ENCODE measurements at regions not wholly inside any gene's neighbourhood (a gene's known extent, or its start where the extent isn't known, plus 50 kb on each side); places are given as distances from the start of the nearest gene placed in this dataset.
A peak's percentile ranks its signal among the peaks of the same experiment; 100 is the strongest.
"Not testable (repeated sequence)": the region's sequence is repeated elsewhere in the genome, so short reads cannot be mapped to it uniquely, and the experiment has no call there.

DNA sequence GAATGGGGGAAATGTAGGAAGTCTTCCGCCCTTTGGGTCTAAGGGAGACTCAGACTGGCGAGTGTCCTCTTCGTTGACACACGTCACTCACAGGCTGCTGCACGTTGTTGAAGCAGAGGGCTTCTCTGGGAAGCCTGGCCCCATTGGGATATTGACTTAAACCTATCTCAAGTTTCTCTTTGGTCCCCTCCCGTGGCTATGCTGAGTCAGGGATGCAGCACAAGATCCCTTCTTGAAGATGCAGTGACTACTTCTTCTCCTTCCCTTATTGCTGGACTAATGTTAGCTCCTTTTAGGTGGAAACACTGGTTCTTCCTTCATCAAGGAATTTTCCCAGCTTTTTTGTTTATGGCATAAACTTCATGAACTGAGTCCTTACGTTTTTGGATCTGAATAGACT, 89.8 kb upstream of the CCDC71L start:
- Histone ChIP-seq H3K27me3 (ENCODE audit: control insufficient read depth in 2 of 2, insufficient read depth in 2 of 2, low read length in 2 of 2) (no peaks in the 10 kb centered on the region), H3K4me3 (replicated peaks in 1 of 3; ENCODE audit: low read depth in 2 of 3, low read length in 3 of 3) (no peak overlapping the region), H3K4me2 (replicated peaks; ENCODE audit: extremely low read depth, low read length, poor library complexity, severe bottlenecking) (no peak overlapping the region), H4K20me1 (ENCODE audit: insufficient read depth, low read length) (no peaks in the 10 kb centered on the region), H3K9ac (ENCODE audit: insufficient read depth, low read length, poor library complexity, severe bottlenecking) (no peak overlapping the region), H3K9me3 (replicated peaks in 1 of 2; ENCODE audit: control insufficient read depth in 1 of 2, insufficient read depth in 1 of 2, low read length in 2 of 2) (peaks cover 0 to 3% of the 10 kb centered on the region in 2 donors), H3K4me1 (ENCODE audit: control insufficient read depth in 1 of 2, insufficient read depth in 2 of 2, low read length in 2 of 2) (peaks cover 7 to 8% of the 10 kb centered on the region in 2 donors), H3K27ac (ENCODE audit: low read depth in 1 of 2, low read length in 2 of 2) (no peak overlapping the region), H3K79me2 (ENCODE audit: insufficient read depth, low read length) (no peaks in the 10 kb centered on the region), H3K36me3 (replicated peaks in 1 of 2; ENCODE audit: control insufficient read depth in 1 of 2, insufficient read depth in 2 of 2, low read length in 2 of 2) (no peaks in the 10 kb centered on the region), H2AFZ (ENCODE audit: insufficient read depth, low read depth, low read length, poor library complexity, severe bottlenecking) (no peak overlapping the region)
- H3K4me3 Mint-ChIP-seq: no peak overlapping the region
- no peak for DNase-seq
- WGBS (ENCODE audit: insufficient coverage): 92% methylated on average over 6 of the region's 7 CpGs
- intact Hi-C loops (cut with micrococcal nuclease): no loop called here
- TF ChIP-seq, protein P1, sequence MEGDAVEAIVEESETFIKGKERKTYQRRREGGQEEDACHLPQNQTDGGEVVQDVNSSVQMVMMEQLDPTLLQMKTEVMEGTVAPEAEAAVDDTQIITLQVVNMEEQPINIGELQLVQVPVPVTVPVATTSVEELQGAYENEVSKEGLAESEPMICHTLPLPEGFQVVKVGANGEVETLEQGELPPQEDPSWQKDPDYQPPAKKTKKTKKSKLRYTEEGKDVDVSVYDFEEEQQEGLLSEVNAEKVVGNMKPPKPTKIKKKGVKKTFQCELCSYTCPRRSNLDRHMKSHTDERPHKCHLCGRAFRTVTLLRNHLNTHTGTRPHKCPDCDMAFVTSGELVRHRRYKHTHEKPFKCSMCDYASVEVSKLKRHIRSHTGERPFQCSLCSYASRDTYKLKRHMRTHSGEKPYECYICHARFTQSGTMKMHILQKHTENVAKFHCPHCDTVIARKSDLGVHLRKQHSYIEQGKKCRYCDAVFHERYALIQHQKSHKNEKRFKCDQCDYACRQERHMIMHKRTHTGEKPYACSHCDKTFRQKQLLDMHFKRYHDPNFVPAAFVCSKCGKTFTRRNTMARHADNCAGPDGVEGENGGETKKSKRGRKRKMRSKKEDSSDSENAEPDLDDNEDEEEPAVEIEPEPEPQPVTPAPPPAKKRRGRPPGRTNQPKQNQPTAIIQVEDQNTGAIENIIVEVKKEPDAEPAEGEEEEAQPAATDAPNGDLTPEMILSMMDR (IDR thresholded peaks at IDR 0.05): no peak
- H3K4me1 Mint-ChIP-seq: peaks cover 10% of the 10 kb centered on the region
- no peaks in the 10 kb centered on the region for H3K36me3 Mint-ChIP-seq
- peak overlapping the region in 1 of 7 donors; percentile 54 for H3K27ac Mint-ChIP-seq
- peaks cover 0 to 6% (median 4%) of the 10 kb centered on the region in 7 donors for H3K9me3 Mint-ChIP-seq
- H3K27me3 Mint-ChIP-seq (ENCODE audit: low read depth in 3 of 3): no peaks in the 10 kb centered on the region

DNA sequence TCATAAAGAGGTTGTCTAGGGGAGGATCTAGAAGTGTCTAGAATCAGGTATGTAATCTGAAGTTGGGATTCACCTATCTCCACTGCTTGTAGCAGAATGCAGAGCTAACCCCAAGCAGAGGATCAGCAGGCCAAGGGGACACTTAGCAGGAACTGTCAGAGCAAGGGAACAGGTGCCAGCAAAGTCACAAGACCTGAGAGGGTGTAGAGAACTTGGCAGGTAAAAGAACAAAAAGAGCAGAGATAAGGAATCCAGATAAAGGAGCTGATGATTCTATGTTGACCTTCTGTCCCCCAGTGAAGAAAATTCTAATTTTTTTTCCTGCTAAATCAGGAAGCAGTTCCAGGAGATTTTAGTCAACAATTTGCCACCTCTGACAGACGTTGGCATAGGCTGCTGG, 91.4 kb upstream of the CCDC71L start:
- Histone ChIP-seq H3K4me1 (ENCODE audit: control insufficient read depth in 1 of 2, insufficient read depth in 2 of 2, low read length in 2 of 2) (peaks cover 3 to 6% of the 10 kb centered on the region in 2 donors), H3K9me3 (replicated peaks in 1 of 2; ENCODE audit: control insufficient read depth in 1 of 2, insufficient read depth in 1 of 2, low read length in 2 of 2) (peaks cover 0 to 3% of the 10 kb centered on the region in 2 donors), H3K9ac (ENCODE audit: insufficient read depth, low read length, poor library complexity, severe bottlenecking) (no peak overlapping the region), H3K4me3 (replicated peaks in 1 of 3; ENCODE audit: low read depth in 2 of 3, low read length in 3 of 3) (no peak overlapping the region), H2AFZ (ENCODE audit: insufficient read depth, low read depth, low read length, poor library complexity, severe bottlenecking) (no peak overlapping the region), H4K20me1 (ENCODE audit: insufficient read depth, low read length) (no peaks in the 10 kb centered on the region), H3K36me3 (replicated peaks in 1 of 2; ENCODE audit: control insufficient read depth in 1 of 2, insufficient read depth in 2 of 2, low read length in 2 of 2) (no peaks in the 10 kb centered on the region), H3K4me2 (replicated peaks; ENCODE audit: extremely low read depth, low read length, poor library complexity, severe bottlenecking) (no peak overlapping the region), H3K79me2 (ENCODE audit: insufficient read depth, low read length) (no peaks in the 10 kb centered on the region), H3K27me3 (ENCODE audit: control insufficient read depth in 2 of 2, insufficient read depth in 2 of 2, low read length in 2 of 2) (no peaks in the 10 kb centered on the region), H3K27ac (ENCODE audit: low read depth in 1 of 2, low read length in 2 of 2) (no peak overlapping the region)
- Mint-ChIP-seq H3K4me3 (no peak overlapping the region), H3K27ac (no peak overlapping the region), H3K9me3 (peaks cover 0 to 6% (median 5%) of the 10 kb centered on the region in 7 donors), H3K4me1 (peaks cover 14% of the 10 kb centered on the region), H3K36me3 (no peaks in the 10 kb centered on the region), H3K27me3 (ENCODE audit: low read depth in 3 of 3) (no peaks in the 10 kb centered on the region)
- DNase-seq: no peak
- TF ChIP-seq, protein P1 (IDR thresholded peaks at IDR 0.05): no peak
- intact Hi-C loops (cut with micrococcal nuclease): no loop called here
- WGBS (ENCODE audit: insufficient coverage): 50% methylated on average over 1 of the region's 1 CpG

DNA sequence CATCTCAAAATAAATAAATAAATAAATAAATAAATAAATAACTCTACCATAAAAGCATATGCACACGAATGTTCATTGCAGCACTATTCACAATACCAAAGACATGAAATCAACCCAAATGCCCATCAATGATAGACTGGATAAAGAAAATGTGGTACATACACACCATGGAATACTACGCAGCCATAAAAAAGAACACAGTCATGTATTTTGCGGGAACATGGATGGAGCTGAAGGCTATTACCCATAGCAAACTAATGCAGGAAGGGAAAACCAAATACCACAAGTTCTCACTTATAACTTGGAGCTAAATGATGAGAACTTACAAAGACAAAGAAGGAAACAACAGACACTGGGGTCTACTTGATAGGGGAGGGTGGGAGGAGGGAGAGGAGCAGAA, 94.1 kb upstream of the CCDC71L start:
- H3K36me3 Mint-ChIP-seq; H3K27me3 Mint-ChIP-seq (ENCODE audit: low read depth in 3 of 3); H3K79me2 ChIP-seq (ENCODE audit: insufficient read depth, low read length); DNase-seq; H3K36me3 ChIP-seq (replicated peaks in 1 of 2; ENCODE audit: control insufficient read depth in 1 of 2, insufficient read depth in 2 of 2, low read length in 2 of 2); H3K9ac ChIP-seq (ENCODE audit: insufficient read depth, low read length, poor library complexity, severe bottlenecking); H3K9me3 ChIP-seq (replicated peaks in 1 of 2; ENCODE audit: control insufficient read depth in 1 of 2, insufficient read depth in 1 of 2, low read length in 2 of 2); H2AFZ ChIP-seq (ENCODE audit: insufficient read depth, low read depth, low read length, poor library complexity, severe bottlenecking); H3K4me3 ChIP-seq (replicated peaks in 1 of 3; ENCODE audit: low read depth in 2 of 3, low read length in 3 of 3); H3K27ac ChIP-seq (ENCODE audit: low read depth in 1 of 2, low read length in 2 of 2); H3K4me2 ChIP-seq (replicated peaks; ENCODE audit: extremely low read depth, low read length, poor library complexity, severe bottlenecking); H3K9me3 Mint-ChIP-seq; intact Hi-C loops (cut with micrococcal nuclease); H3K27me3 ChIP-seq (ENCODE audit: control insufficient read depth in 2 of 2, insufficient read depth in 2 of 2, low read length in 2 of 2); H3K4me3 Mint-ChIP-seq; H4K20me1 ChIP-seq (ENCODE audit: insufficient read depth, low read length); H3K27ac Mint-ChIP-seq; H3K4me1 ChIP-seq (ENCODE audit: control insufficient read depth in 1 of 2, insufficient read depth in 2 of 2, low read length in 2 of 2): not testable (repeated sequence)
- peaks cover 15% of the 10 kb centered on the region for H3K4me1 Mint-ChIP-seq
- WGBS (ENCODE audit: insufficient coverage): no CpG with 5 or more reads among the region's 3 CpGs
